D721Med (cell line): ENCODE measurements at regions not wholly inside any gene's neighbourhood (a gene's known extent, or its start where the extent isn't known, plus 50 kb on each side); places are given as distances from the start of the nearest gene placed in this dataset.
"Not testable (repeated sequence)": the region's sequence is repeated elsewhere in the genome, so short reads cannot be mapped to it uniquely, and the experiment has no call there.

Experiments used
- DNase-seq: peaks from one replicate; pipeline ENCODE4 v3.0.0; 2011; ENCODE audit warnings: low spot score; ENCODE audit not compliant: insufficient read length
- FAIRE-seq: peaks from 2 replicates; lab custom pipeline; 2011; peaks lifted over from hg19 to GRCh38; lab: Jason Lieb, UNC
- TF ChIP-seq, protein P1 (sequence below): IDR thresholded peaks from 2 replicates; pipeline ENCODE4 v1.5.1; 2012; ENCODE audit warnings: mild to moderate bottlenecking, control low read depth; ENCODE audit not compliant: insufficient read depth; ENCODE audit errors: missing control alignments

DNA sequence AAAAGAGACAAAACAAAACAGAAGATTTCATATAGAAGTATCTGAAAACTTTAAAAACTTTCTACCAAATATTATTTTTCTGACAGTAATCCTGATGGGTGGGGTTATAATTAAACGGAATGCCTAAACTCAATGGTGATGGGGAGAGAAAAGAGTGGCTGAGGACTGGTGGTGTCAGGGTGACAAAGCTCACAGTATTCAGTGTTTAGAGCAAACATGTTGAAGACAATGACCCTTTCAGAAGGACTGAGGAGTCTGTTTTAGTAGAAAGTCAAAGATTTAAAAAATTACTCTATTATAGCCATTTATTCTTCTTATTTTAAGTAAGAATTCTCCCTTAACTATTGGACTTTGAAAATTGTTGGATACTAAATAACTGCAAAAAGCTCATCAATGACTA is 1144.0 kb downstream of the TAF11L14 start:
- TF ChIP-seq, protein P1, sequence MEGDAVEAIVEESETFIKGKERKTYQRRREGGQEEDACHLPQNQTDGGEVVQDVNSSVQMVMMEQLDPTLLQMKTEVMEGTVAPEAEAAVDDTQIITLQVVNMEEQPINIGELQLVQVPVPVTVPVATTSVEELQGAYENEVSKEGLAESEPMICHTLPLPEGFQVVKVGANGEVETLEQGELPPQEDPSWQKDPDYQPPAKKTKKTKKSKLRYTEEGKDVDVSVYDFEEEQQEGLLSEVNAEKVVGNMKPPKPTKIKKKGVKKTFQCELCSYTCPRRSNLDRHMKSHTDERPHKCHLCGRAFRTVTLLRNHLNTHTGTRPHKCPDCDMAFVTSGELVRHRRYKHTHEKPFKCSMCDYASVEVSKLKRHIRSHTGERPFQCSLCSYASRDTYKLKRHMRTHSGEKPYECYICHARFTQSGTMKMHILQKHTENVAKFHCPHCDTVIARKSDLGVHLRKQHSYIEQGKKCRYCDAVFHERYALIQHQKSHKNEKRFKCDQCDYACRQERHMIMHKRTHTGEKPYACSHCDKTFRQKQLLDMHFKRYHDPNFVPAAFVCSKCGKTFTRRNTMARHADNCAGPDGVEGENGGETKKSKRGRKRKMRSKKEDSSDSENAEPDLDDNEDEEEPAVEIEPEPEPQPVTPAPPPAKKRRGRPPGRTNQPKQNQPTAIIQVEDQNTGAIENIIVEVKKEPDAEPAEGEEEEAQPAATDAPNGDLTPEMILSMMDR = no peak
- no peak for FAIRE-seq

DNA sequence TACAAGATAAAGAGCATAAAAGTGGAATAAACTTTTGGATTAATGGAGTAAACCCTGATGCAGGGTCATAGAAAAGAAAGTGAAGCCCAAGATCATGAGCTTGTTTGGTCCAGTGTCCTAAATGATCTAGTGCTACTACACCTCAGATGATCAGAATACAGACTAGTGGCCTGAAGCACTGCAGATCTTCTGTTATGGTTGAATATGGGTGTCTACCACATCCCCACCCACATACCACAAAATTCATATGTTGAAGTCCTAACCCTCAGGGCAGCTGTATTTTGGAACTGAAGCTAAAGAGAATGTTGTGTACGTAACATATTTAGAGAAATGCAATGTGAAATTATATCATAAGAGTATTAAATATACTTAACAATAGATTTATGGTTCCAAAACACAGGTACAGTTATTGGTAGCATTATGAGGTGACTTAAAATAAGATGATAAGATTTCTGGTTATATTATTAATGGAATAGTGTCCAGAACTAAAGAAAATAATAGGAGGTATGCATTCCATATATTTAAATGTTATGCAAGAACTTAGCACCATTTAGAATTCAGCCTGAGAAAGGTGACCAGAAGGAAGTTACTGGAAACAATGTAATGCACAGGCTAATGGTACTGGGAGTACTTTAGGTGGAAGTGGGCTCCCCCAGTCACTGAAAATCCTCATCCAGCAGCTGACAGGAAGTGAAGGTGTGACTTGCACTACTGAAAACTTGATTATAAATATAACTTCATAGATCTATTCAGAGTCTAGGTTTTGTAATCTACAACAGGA is 1155.1 kb downstream of the TAF11L14 start:
- DNase-seq (no peak), FAIRE-seq (no peak)
- TF ChIP-seq, protein P1 = no peak

More for the DNA sequence above, 1144.0 kb downstream of the TAF11L14 start:
- DNase-seq = no peak

DNA sequence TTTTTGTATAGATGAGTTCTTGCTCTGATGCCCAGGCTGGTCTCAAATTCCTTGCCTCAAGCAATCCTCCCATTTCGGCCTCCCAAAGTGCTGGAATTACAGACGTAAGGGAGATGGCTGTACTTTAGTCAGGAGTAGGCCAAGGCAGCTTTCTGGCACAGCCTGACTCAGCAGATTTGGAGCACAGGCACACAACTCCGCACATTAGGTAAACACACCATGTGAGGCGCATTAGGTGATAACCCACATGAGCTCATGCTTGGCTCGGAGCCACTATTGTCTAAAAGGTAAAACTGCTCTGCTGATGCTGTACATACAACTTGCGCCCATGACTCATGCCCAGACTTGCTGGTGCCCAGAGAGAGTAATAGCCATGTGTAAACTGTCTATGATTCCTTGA is 1157.9 kb downstream of the TAF11L14 start:
- FAIRE-seq (no peak), DNase-seq (no peak)
- TF ChIP-seq, protein P1 = no peak

DNA sequence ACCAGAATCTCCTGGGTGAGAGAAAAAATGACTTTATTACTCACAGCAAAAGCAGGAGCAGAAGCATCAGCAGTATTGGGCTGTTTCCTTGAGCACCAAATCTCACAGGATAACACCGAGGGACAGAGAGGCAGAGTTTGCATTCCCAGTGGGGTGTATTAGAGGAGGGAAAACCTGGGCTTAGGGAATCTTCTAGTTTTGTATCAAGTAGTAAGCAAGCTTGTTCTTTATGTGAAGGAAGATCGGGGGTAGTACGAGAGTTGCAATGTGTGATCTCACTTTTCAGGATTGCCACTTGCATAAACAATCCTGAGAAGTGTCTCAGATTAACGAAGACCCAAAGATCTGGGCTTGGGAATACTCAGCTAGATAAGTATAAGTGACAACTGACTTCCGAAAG is 1163.0 kb downstream of the TAF11L14 start:
- DNase-seq (no peak), FAIRE-seq (peak; percentile 60)
- TF ChIP-seq, protein P1 = no peak

DNA sequence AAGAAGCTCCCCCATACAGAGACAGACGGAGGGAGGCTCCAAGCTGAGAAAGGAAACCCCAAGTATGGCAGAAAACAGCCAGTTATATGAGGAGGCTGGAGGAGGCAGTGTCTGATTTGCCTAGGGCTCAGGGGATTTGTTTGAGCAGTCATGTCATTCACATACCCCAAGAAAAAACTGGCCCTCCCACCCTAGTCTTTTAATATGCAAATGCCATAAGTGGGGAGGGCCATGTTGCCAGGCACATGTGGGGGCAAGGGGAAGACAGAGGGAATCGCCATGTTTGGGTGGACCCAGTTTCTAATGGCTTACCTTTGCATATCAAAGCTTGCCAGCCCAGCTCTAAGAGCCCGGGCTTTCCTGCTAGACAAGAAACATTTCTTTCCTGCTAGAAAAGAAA is 1163.8 kb downstream of the TAF11L14 start:
- DNase-seq (no peak), FAIRE-seq (no peak)
- TF ChIP-seq, protein P1 = no peak

DNA sequence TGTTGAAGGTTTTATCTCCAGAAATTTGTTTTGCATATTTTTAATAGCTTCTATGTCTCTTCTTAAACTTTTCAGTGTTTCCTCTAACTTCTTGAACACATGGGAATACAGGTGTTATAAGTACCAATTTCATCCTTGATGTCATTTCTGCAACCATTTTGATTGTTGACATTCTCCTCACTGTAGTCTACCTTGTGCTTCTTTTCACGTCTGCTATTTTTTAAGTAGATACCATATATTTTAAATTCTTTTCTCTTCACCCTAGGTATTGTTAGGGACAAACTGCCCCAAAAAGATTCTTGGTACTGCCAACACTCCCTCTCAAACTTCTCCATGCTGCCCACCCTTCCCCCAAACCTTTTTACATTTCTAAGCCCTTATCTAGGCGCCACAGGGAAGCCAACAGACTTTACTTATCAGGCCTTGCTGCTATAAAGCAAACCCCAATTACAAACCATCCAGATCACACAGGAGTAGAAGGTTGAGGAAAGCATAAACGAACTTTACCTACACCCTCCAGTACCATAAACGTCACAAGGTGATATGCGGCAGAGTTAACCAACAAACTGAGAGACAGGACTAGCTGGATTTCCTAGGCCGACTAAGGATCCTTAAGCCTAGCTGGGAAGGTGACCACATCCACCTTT is 1165.3 kb downstream of the TAF11L14 start:
- DNase-seq = no peak
- FAIRE-seq = no peak
- TF ChIP-seq, protein P1 = no peak

DNA sequence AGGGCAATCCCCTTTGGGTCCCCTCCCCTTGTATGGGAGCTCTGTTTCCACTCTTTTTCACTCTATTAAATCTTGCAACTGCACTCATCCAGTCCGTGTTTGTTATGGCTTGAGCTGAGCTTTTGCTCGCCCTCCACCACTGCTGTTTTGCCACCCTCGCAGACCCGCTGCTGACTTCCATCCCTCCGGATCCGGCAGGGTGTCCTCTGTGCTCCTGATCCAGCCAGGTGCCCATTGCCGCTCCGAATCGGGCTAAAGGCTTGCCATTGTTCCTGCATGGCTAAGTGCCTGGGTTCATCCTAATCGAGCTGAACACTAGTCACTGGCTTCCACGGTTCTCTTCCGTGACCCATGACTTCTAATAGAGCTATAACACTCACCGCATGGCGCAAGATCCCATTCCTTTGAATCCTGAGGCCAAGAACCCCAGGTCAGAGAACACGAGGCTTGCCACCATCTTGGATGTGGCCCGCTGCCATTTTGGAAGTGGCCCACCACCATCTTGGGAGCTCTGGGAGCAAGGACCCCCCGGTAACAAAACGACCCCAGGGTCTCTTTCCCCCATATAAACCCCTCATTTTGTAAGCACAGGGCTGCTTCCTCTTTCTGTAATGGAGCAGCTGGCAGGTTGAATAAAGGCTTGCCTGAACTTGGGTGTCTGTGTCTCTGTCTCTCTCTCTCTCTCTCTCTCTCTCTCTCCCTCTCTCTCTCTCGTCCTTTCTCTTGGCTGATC is 1166.2 kb downstream of the TAF11L14 start:
- FAIRE-seq (no peak), DNase-seq (no peak)
- TF ChIP-seq, protein P1 = no peak

DNA sequence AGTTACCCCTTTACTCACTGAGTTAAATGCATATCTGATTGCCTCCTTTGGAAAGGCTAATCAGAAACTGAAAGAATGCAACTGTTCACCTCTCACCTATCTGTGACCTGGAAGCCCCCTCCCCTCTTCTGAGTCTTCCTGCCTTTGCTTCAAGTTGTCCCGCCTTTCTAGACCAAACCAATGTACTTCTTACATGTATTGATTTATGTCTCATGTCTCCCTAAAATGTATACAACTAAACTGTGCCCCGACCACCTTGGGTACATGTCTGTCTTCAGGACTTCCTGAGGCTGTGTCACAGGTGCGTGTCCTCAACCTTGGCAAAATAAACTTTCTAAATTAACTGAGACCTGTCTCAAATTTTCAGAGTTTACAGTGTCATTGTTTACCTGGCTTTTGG is 1167.2 kb downstream of the TAF11L14 start:
- DNase-seq, FAIRE-seq: not testable (repeated sequence)
